Effector memory CD8-positive, alpha-beta T cell (primary cell): ENCODE measurements at regions not wholly inside any gene's neighbourhood (a gene's known extent, or its start where the extent isn't known, plus 50 kb on each side); places are given as distances from the start of the nearest gene placed in this dataset.

Experiments
- ATAC-seq: fragments of 150-1000 bp; cut with Tn5 transposase; replicated peaks from 2 replicates; pipeline ENCODE4 v1.10.0; 2021; ENCODE audit warnings: mild to moderate bottlenecking, moderate library complexity
- DNase-seq, 3 experiments: peaks; one replicate each; pipeline ENCODE4 v3.0.0; 2021
- H3K27ac Mint-ChIP-seq, 2 donors: one replicate each; pipeline ENCODE4 v1.8.0; 2022; ENCODE audit warnings: mild to moderate bottlenecking in 2 of 2, mixed read lengths in 2 of 2, moderate library complexity in 2 of 2
- H3K27me3 Mint-ChIP-seq, 2 donors: one replicate each; pipeline ENCODE4 v1.8.0; 2022; ENCODE audit warnings: mixed read lengths in 2 of 2
- H3K36me3 Mint-ChIP-seq: one replicate; pipeline ENCODE4 v1.8.0; 2022; ENCODE audit warnings: mild to moderate bottlenecking, moderate library complexity, mixed read lengths; ENCODE audit not compliant: insufficient read depth
- H3K4me1 Mint-ChIP-seq, 2 donors: one replicate each; pipeline ENCODE4 v1.8.0; 2022; ENCODE audit warnings: low read depth in 2 of 2, mixed read lengths in 2 of 2
- H3K4me3 Mint-ChIP-seq, 2 donors: one replicate each; pipeline ENCODE4 v1.8.0; 2022; ENCODE audit warnings: mild to moderate bottlenecking in 2 of 2, mixed read lengths in 2 of 2, moderate library complexity in 2 of 2
- H3K9me3 Mint-ChIP-seq, 2 donors: one replicate each; pipeline ENCODE4 v1.8.0; 2022; ENCODE audit warnings: mixed read lengths in 2 of 2

- H3K9me3 Mint-ChIP-seq, result peaks cover 0 to 2% of the 10 kb centered on the region in 2 donors
- H3K27me3 Mint-ChIP-seq, result peaks cover 0 to 12% of the 10 kb centered on the region in 2 donors
- no peak overlapping the region for H3K27ac Mint-ChIP-seq
- no peak for ATAC-seq
- no peak overlapping the region for H3K4me3 Mint-ChIP-seq
- no peaks in the 10 kb centered on the region for H3K4me1 Mint-ChIP-seq
- no peaks in the 10 kb centered on the region for H3K36me3 Mint-ChIP-seq
- DNase-seq, result no peak
Observed at GRCh38 chr2:117760916-117761315, 53.6 kb upstream of the DDX18 start.

DNA sequence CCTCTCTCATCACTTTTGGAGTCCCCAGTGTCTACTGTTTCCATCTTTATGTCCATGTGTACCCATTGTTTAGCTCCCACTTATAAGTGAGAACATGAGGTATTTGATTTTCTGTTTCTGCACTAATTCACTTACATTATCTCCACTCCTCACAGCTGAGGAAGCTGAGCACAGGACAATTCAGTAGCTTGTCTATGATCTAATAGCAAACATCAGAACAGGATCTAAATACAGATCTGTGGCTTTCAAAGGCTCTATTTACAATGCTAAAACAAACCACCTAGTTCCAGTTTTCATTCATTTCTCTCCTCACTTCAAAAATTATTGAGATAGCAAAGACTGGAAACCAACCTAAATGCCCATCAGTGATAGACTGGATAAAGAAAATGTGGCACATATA, 52.0 kb upstream of the DDX18 start:
- Mint-ChIP-seq H3K27me3 (peaks cover 0 to 12% of the 10 kb centered on the region in 2 donors), H3K4me3 (no peak overlapping the region), H3K36me3 (no peaks in the 10 kb centered on the region), H3K4me1 (no peaks in the 10 kb centered on the region), H3K27ac (no peak overlapping the region), H3K9me3 (peaks cover 0 to 2% of the 10 kb centered on the region in 2 donors)
- ATAC-seq (no peak), DNase-seq (no peak)

DNA sequence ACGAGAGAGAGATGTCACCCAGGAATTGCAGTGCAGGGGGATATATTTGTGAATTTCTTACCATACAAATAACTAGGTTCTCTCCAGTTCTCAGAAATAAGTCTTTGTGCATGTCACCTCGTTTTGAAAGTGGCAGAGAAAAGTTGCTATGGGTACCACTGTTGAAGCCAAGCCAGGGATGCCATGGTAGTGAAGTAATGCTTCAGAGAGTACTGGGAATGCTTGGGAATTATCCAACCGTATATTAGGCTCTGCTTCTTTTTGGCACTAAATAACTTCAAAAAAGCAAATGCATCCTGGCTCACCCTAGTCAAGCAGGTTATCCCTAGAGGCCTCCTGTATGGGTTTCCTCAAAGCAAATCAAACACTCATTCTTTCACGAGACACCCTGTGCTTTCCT, 50.7 kb upstream of the DDX18 start:
- peaks cover 3 to 12% of the 10 kb centered on the region in 2 donors for H3K27me3 Mint-ChIP-seq
- ATAC-seq (no peak), DNase-seq (no peak)
- no peaks in the 10 kb centered on the region for H3K36me3 Mint-ChIP-seq
- H3K4me1 Mint-ChIP-seq, result no peaks in the 10 kb centered on the region
- H3K9me3 Mint-ChIP-seq, result peaks cover 0 to 2% of the 10 kb centered on the region in 2 donors
- no peak overlapping the region for H3K27ac Mint-ChIP-seq
- H3K4me3 Mint-ChIP-seq, result no peak overlapping the region
